Transverse colon (tissue), 4 donors: ENCODE measurements at regions not wholly inside any gene's neighbourhood (a gene's known extent, or its start where the extent isn't known, plus 50 kb on each side); places are given as distances from the start of the nearest gene placed in this dataset.

Experiments
- CTCF ChIP-seq, 5 experiments: fragments of 200-600 bp in 3 of 5; fragments of 450-650 bp in 2 of 5; sonication (generic) in 3 of 5; IDR thresholded peaks; 1 replicate in 2 of 5; 2 replicates in 3 of 5; pipeline ENCODE4 v1.5.1; 2016 to 2017; ENCODE audit warnings: antibody characterized with exemption in 5 of 5, inconsistent platforms in 3 of 5, mild to moderate bottlenecking in 2 of 5, moderate library complexity in 1 of 5
- POLR2AphosphoS5 ChIP-seq, 3 donors: sonication (generic); formaldehyde crosslinking; IDR thresholded peaks; one replicate each; pipeline ENCODE4 v1.6.1; 2016; ENCODE audit warnings: antibody characterized with exemption in 3 of 3

GRCh38 chr6:77334093-77334492 is 129.2 kb downstream of the HTR1B start:
- TF ChIP-seq POLR2AphosphoS5 (IDR thresholded peaks at IDR 0.05) = no peak
- no peak for TF ChIP-seq CTCF (IDR thresholded peaks at IDR 0.05)
